ENCODE measurements at regions not wholly inside any gene's neighbourhood (a gene's known extent, or its start where the extent isn't known, plus 50 kb on each side); places are given as distances from the start of the nearest gene placed in this dataset.
"Not testable (repeated sequence)": the region's sequence is repeated elsewhere in the genome, so short reads cannot be mapped to it uniquely, and the experiment has no call there.

- H3K79me2 ChIP-seq (ENCODE audit: control insufficient read depth, insufficient read depth, low read length); DNase-seq (ENCODE audit: extremely low read depth in 1 of 4, low spot score in 3 of 4); H2AFZ ChIP-seq (ENCODE audit: low read depth, low read length); H3K36me3 ChIP-seq (ENCODE audit: control insufficient read depth, insufficient read depth, low read length); BruUV-seq (replicated peaks); H3K27ac ChIP-seq (ENCODE audit: extremely low read depth, low read depth, low read length); H4K20me1 ChIP-seq (replicated peaks; ENCODE audit: control insufficient read depth, insufficient read depth, low read length); H3K4me2 ChIP-seq (ENCODE audit: insufficient read depth, low read length); FAIRE-seq; H3K9ac ChIP-seq (ENCODE audit: insufficient read depth in 1 of 2, low read depth in 2 of 2, low read length in 2 of 2); CTCF ChIA-PET (ENCODE audit: low intra/inter-chr PET ratio); in situ Hi-C loops (cut with MboI); H3K4me1 ChIP-seq (replicated peaks in 1 of 2; ENCODE audit: control insufficient read depth in 2 of 2, insufficient read depth in 2 of 2, low read length in 2 of 2); POLR2A ChIA-PET; H3K9me1 ChIP-seq (ENCODE audit: control insufficient read depth, insufficient read depth, low read length); intact Hi-C loops (cut with micrococcal nuclease); H3K27me3 ChIP-seq (ENCODE audit: control insufficient read depth in 2 of 2, insufficient read depth in 2 of 2, low read length in 2 of 2); H3K4me3 ChIP-seq; H3K9me3 ChIP-seq (replicated peaks; ENCODE audit: control insufficient read depth, insufficient read depth, low read depth, low read length): not testable (repeated sequence)
- peak; percentile 49; the same call in 1 of the 3 replicates for ATAC-seq
- no CpG with 5 or more reads among the region's 22 CpGs for WGBS (ENCODE audit: insufficient coverage, low coverage, missing lambda C conversion rate)
These were observed 1262.7 kb downstream of the SPATA31A7 start for GRCh38 chr9:62452572-62452971.

- H3K36me3 ChIP-seq (ENCODE audit: control insufficient read depth, insufficient read depth, low read length); H4K20me1 ChIP-seq (replicated peaks; ENCODE audit: control insufficient read depth, insufficient read depth, low read length); H2AFZ ChIP-seq (ENCODE audit: low read depth, low read length); H3K79me2 ChIP-seq (ENCODE audit: control insufficient read depth, insufficient read depth, low read length); in situ Hi-C loops (cut with MboI); H3K27ac ChIP-seq (ENCODE audit: extremely low read depth, low read depth, low read length); ATAC-seq; H3K27me3 ChIP-seq (ENCODE audit: control insufficient read depth in 2 of 2, insufficient read depth in 2 of 2, low read length in 2 of 2); H3K9me1 ChIP-seq (ENCODE audit: control insufficient read depth, insufficient read depth, low read length); H3K4me3 ChIP-seq; FAIRE-seq; intact Hi-C loops (cut with micrococcal nuclease); H3K4me1 ChIP-seq (replicated peaks in 1 of 2; ENCODE audit: control insufficient read depth in 2 of 2, insufficient read depth in 2 of 2, low read length in 2 of 2); CTCF ChIA-PET (ENCODE audit: low intra/inter-chr PET ratio); H3K4me2 ChIP-seq (ENCODE audit: insufficient read depth, low read length); H3K9ac ChIP-seq (ENCODE audit: insufficient read depth in 1 of 2, low read depth in 2 of 2, low read length in 2 of 2); DNase-seq (ENCODE audit: extremely low read depth in 1 of 4, low spot score in 3 of 4); POLR2A ChIA-PET; BruUV-seq (replicated peaks); H3K9me3 ChIP-seq (replicated peaks; ENCODE audit: control insufficient read depth, insufficient read depth, low read depth, low read length): not testable (repeated sequence)
- WGBS (ENCODE audit: insufficient coverage, low coverage, missing lambda C conversion rate): no CpG with 5 or more reads among the region's 7 CpGs
These were observed 1274.3 kb downstream of the SPATA31A7 start for GRCh38 chr9:62464181-62464580.

DNA sequence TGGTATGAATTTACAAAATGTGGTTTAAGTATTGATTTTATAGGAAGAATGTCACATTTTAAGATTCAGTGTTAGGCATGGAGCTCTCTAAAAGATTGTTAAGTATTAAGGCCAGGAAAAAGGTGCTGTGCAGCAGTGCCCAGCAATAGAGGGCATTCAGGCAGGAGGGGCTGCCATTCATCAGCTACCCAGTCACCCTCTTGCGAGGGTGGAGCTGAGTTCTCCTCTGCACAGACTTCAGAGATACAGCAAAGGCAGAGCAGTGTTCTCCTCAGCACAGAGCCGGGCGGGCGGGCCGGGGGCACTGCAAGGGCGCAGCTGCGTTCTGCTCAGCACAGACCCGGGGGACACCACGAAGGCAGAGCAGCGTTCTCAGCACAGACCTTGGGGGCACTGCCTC lies 1275.1 kb downstream of the SPATA31A7 start:
- FAIRE-seq; intact Hi-C loops (cut with micrococcal nuclease): not testable (repeated sequence)

More for the DNA sequence above, 1275.1 kb downstream of the SPATA31A7 start:
- H2AFZ ChIP-seq (ENCODE audit: low read depth, low read length); H3K9me1 ChIP-seq (ENCODE audit: control insufficient read depth, insufficient read depth, low read length); H3K79me2 ChIP-seq (ENCODE audit: control insufficient read depth, insufficient read depth, low read length); H3K4me2 ChIP-seq (ENCODE audit: insufficient read depth, low read length); H3K27ac ChIP-seq (ENCODE audit: extremely low read depth, low read depth, low read length); H3K4me1 ChIP-seq (replicated peaks in 1 of 2; ENCODE audit: control insufficient read depth in 2 of 2, insufficient read depth in 2 of 2, low read length in 2 of 2); in situ Hi-C loops (cut with MboI); H3K9ac ChIP-seq (ENCODE audit: insufficient read depth in 1 of 2, low read depth in 2 of 2, low read length in 2 of 2); H3K9me3 ChIP-seq (replicated peaks; ENCODE audit: control insufficient read depth, insufficient read depth, low read depth, low read length); H4K20me1 ChIP-seq (replicated peaks; ENCODE audit: control insufficient read depth, insufficient read depth, low read length); H3K4me3 ChIP-seq; DNase-seq (ENCODE audit: extremely low read depth in 1 of 4, low spot score in 3 of 4); CTCF ChIA-PET (ENCODE audit: low intra/inter-chr PET ratio); H3K27me3 ChIP-seq (ENCODE audit: control insufficient read depth in 2 of 2, insufficient read depth in 2 of 2, low read length in 2 of 2); POLR2A ChIA-PET; ATAC-seq; H3K36me3 ChIP-seq (ENCODE audit: control insufficient read depth, insufficient read depth, low read length); BruUV-seq (replicated peaks): not testable (repeated sequence)
- no CpG with 5 or more reads among the region's 10 CpGs for WGBS (ENCODE audit: insufficient coverage, low coverage, missing lambda C conversion rate)

Data from K562 (cell line).